Peyer's patch (tissue), 4 donors: ENCODE measurements at regions not wholly inside any gene's neighbourhood (a gene's known extent, or its start where the extent isn't known, plus 50 kb on each side); places are given as distances from the start of the nearest gene placed in this dataset.

Source experiments
- CTCF ChIP-seq, 6 experiments: fragments of 450-650 bp in 4 of 6; fragments of 200-600 bp in 2 of 6; sonication (generic) in 1 of 6; IDR thresholded peaks; one replicate each; pipeline ENCODE4 v1.5.1; 2017 to 2019; ENCODE audit warnings: antibody characterized with exemption in 6 of 6, mild to moderate bottlenecking in 3 of 6, moderate library complexity in 1 of 6
- POLR2A ChIP-seq, 2 donors: fragments of 450-650 bp; IDR thresholded peaks; one replicate each; pipeline ENCODE4 v1.5.1; 2017; ENCODE audit warnings: antibody characterized with exemption in 2 of 2, mild to moderate bottlenecking in 2 of 2, moderate library complexity in 2 of 2

DNA sequence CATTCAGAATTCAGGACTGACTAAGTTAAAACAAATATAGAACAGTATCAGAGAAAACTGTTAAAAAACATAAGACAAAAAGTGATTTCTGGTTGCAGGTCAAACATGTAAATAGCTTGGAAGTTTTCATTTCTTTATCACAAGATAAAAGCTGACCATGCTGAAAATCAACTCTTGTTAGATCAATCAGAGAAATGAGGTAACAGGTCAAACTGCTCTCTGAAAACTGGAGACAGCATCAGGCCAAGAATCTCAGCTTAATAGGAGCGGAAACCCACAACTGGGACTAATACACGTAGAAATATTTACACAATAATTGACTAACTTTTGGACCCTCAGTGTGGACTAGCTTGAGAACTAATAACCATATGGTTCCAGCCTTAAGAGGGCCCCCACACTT lies 1012.8 kb upstream of the EDIL3 start:
- TF ChIP-seq CTCF (IDR thresholded peaks at IDR 0.05), result no peak
- TF ChIP-seq POLR2A (IDR thresholded peaks at IDR 0.05), result no peak
